Stimulated activated CD4-positive, alpha-beta T cell treated with anti-CD3 and anti-CD28 coated beads, Interleukin-15, amount 100 ng/mL, for 1 hour (primary cell): ENCODE measurements at regions not wholly inside any gene's neighbourhood (a gene's known extent, or its start where the extent isn't known, plus 50 kb on each side); places are given as distances from the start of the nearest gene placed in this dataset.

ENCODE experiments used
- DNase-seq, 2 donors: peaks; one replicate each; pipeline ENCODE4 v3.0.0-alpha.2; 2020; ENCODE audit warnings: low read depth in 1 of 2, low spot score in 1 of 2

GRCh38 chr5:96140496-96140895, 178.8 kb upstream of the ELL2 start:
- DNase-seq, result no peak

- no peak for DNase-seq
Measured at GRCh38 chr5:96140084-96140483, 178.4 kb upstream of the ELL2 start.

- no peak for DNase-seq
Measured at GRCh38 chr5:96134886-96135285, 173.2 kb upstream of the ELL2 start.

- DNase-seq, result no peak
Measured at GRCh38 chr5:96133341-96134079, 171.9 kb upstream of the ELL2 start.

GRCh38 chr5:96129276-96129675, 167.6 kb upstream of the ELL2 start:
- DNase-seq, result no peak

- no peak for DNase-seq
Measured at GRCh38 chr5:96128204-96128864, 166.7 kb upstream of the ELL2 start.

- no peak for DNase-seq
Measured at GRCh38 chr5:96127538-96127937, 165.9 kb upstream of the ELL2 start.

GRCh38 chr5:96125231-96125891, 163.7 kb upstream of the ELL2 start:
- no peak for DNase-seq

- no peak for DNase-seq
Measured at GRCh38 chr5:96124589-96124988, 162.9 kb upstream of the ELL2 start.

- no peak for DNase-seq
Measured at GRCh38 chr5:96123418-96123817, 161.8 kb upstream of the ELL2 start.

GRCh38 chr5:96121364-96121763, 159.7 kb upstream of the ELL2 start:
- no peak for DNase-seq

- DNase-seq, result no peak
Measured at GRCh38 chr5:96120120-96120519, 158.5 kb upstream of the ELL2 start.

- no peak for DNase-seq
Measured at GRCh38 chr5:96117771-96118651, 156.4 kb upstream of the ELL2 start.

- no peak for DNase-seq
Measured at GRCh38 chr5:96115147-96115807, 153.6 kb upstream of the ELL2 start.

GRCh38 chr5:96114736-96115135, 153.1 kb upstream of the ELL2 start:
- DNase-seq, result no peak

GRCh38 chr5:96113170-96113939, 151.7 kb upstream of the ELL2 start:
- DNase-seq, result no peak

- no peak for DNase-seq
Measured at GRCh38 chr5:96112703-96113102, 151.1 kb upstream of the ELL2 start.

GRCh38 chr5:96112123-96112670, 150.5 kb upstream of the ELL2 start:
- DNase-seq, result no peak

- DNase-seq, result no peak
Measured at GRCh38 chr5:96111080-96111756, 149.6 kb upstream of the ELL2 start.
